Spinal cord (tissue), 9 donors: ENCODE measurements at regions not wholly inside any gene's neighbourhood (a gene's known extent, or its start where the extent isn't known, plus 50 kb on each side); places are given as distances from the start of the nearest gene placed in this dataset.

Experiments used
- DNase-seq, 6 donors: peaks; one replicate each; pipeline versions ENCODE4 v3.0.0 to v3.0.0-alpha.2; 2013 to 2015; ENCODE audit warnings: low spot score in 6 of 6, low read depth in 4 of 6
- H3K27ac ChIP-seq: one replicate; pipeline ENCODE4 v1.5.1; 2013; ENCODE audit warnings: low read depth, low read length, control low read depth
- H3K27me3 ChIP-seq: one replicate; pipeline ENCODE4 v1.6.1; 2013; ENCODE audit warnings: low read length; ENCODE audit not compliant: control insufficient read depth, insufficient read depth
- H3K36me3 ChIP-seq: one replicate; pipeline ENCODE4 v1.6.1; 2013; ENCODE audit warnings: low read length; ENCODE audit not compliant: control insufficient read depth, insufficient read depth
- H3K4me1 ChIP-seq: one replicate; pipeline ENCODE4 v1.6.1; 2013; ENCODE audit warnings: low read length; ENCODE audit not compliant: control insufficient read depth, insufficient read depth
- H3K4me3 ChIP-seq: one replicate; pipeline ENCODE4 v1.5.1; 2013; ENCODE audit warnings: low read depth, low read length, control low read depth
- H3K9me3 ChIP-seq: one replicate; pipeline ENCODE4 v1.6.1; 2013; ENCODE audit warnings: low read length; ENCODE audit not compliant: control insufficient read depth, insufficient read depth
- whole genome bisulfite sequencing: methylation state at CpG from one replicate; pipeline ENCODE4 v1.1.5; 2013; ENCODE audit warnings: missing lambda C conversion rate; ENCODE audit not compliant: insufficient coverage; 5-methylcytosine and 5-hydroxymethylcytosine counted together
- donor health status: healthy.

DNA sequence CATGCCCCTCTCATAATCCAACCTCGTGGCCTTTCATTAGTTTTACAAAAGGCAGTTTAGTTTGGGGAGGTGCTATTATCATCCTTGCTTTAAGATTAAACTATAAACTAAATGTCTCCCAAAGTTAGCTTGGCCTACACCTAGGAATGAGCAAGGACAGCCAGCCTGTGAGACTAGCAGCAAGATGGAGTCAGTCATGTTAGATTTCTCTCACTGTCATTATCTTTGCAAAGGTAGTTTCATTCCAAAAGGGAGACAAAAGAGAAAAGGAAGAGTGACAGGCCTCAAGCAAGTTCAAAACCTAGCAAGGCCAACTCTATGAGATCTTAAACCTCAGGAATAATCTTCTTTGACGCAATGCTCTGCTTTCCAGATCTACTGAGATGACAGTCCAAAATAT is 232.2 kb downstream of the UBE3D start:
- Histone ChIP-seq H3K4me1 (no peaks in the 10 kb centered on the region), H3K9me3 (no peaks in the 10 kb centered on the region), H3K27me3 (no peaks in the 10 kb centered on the region), H3K27ac (no peak overlapping the region), H3K4me3 (no peak overlapping the region), H3K36me3 (no peaks in the 10 kb centered on the region)
- no CpG with 5 or more reads among the region's 2 CpGs for WGBS
- no peak for DNase-seq

DNA sequence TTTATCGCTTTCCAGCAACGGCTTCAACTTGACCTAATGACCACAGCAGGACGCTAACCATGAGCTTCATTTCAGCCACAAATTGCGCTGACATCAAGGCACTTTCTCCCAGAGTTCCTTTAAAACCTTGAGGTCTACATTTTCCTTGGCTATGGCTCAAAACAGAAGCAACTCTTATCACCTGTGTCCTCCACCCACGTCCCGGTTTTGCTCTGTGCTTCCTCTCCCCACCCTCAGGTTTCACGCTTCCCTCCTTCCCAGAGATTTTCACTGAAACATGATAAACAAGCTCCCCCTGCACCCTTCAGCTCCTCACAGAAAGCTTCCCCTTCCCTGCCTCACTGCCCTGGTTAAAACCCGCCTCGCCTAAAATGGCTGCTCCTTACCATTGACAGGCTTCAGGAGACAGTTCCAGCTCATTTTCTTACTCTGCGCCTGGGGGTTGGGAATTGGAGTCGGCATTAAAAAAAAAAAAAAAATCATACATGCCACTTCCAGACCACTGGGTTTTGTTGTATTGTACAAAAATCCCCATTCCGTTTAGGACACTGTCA is 229.5 kb downstream of the UBE3D start:
- H3K27ac ChIP-seq: no peak overlapping the region
- H3K4me1 ChIP-seq: no peaks in the 10 kb centered on the region
- WGBS: 83% methylated on average over 7 of the region's 12 CpGs
- no peaks in the 10 kb centered on the region for H3K36me3 ChIP-seq
- DNase-seq: no peak
- H3K27me3 ChIP-seq: no peaks in the 10 kb centered on the region
- H3K4me3 ChIP-seq: no peak overlapping the region
- no peaks in the 10 kb centered on the region for H3K9me3 ChIP-seq

- no peak overlapping the region for H3K27ac ChIP-seq
- no peaks in the 10 kb centered on the region for H3K9me3 ChIP-seq
- DNase-seq: no peak
- no peak overlapping the region for H3K4me3 ChIP-seq
- no peaks in the 10 kb centered on the region for H3K4me1 ChIP-seq
- H3K36me3 ChIP-seq: no peaks in the 10 kb centered on the region
- no peaks in the 10 kb centered on the region for H3K27me3 ChIP-seq
- no CpG with 5 or more reads among the region's 1 CpG for WGBS
Observed at GRCh38 chr6:82840571-82840970, 225.1 kb downstream of the UBE3D start.

DNA sequence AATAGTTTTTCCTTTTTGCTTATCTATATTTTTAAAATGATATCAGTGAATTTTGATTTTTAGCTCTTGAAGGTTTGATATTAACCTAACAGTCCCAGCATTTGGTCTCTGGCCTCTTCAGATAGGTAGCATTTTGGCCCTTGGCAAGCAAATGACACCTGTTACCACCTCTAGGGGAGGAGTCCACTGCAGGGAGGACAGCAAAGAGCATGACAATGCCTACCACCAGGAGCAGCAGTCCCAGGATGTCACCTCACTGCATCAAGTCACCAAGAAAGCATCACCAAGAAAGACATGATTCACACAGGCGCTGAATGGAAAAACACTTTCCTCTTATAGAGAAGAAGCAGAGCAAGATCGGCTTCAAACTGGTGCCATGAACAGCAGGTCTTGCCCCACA is 224.3 kb downstream of the UBE3D start:
- WGBS: 95% methylated on average over 2 of the region's 2 CpGs
- no peaks in the 10 kb centered on the region for H3K9me3 ChIP-seq

More for the DNA sequence above, 224.3 kb downstream of the UBE3D start:
- DNase-seq: no peak
- Histone ChIP-seq H3K4me1 (no peaks in the 10 kb centered on the region), H3K27ac (no peak overlapping the region), H3K36me3 (no peaks in the 10 kb centered on the region), H3K27me3 (no peaks in the 10 kb centered on the region), H3K4me3 (no peak overlapping the region)
